ENCODE measurements at regions not wholly inside any gene's neighbourhood (a gene's known extent, or its start where the extent isn't known, plus 50 kb on each side); places are given as distances from the start of the nearest gene placed in this dataset.

- no peaks in the 10 kb centered on the region for H3K27me3 Mint-ChIP-seq
- no peaks in the 10 kb centered on the region for H3K9me3 ChIP-seq (ENCODE audit: control insufficient read depth in 2 of 2, low read length in 2 of 2)
- H3K27ac ChIP-seq (ENCODE audit: insufficient read depth, low read length, poor library complexity, severe bottlenecking), result no peak overlapping the region
- no peak overlapping the region for H3K27ac Mint-ChIP-seq
- peaks cover 1 to 11% (median 5%) of the 10 kb centered on the region in 7 donors for H3K9me3 Mint-ChIP-seq
- no peak overlapping the region for H3K4me3 Mint-ChIP-seq
- ATAC-seq (ENCODE audit: low read depth in 2 of 2) (no peak), DNase-seq (no peak)
- no peaks in the 10 kb centered on the region for H3K36me3 Mint-ChIP-seq
- H3K36me3 ChIP-seq (ENCODE audit: control insufficient read depth, insufficient read depth, low read length), result no peaks in the 10 kb centered on the region
- H3K4me3 ChIP-seq (ENCODE audit: low read depth, low read length), result no peak overlapping the region
- no peaks in the 10 kb centered on the region for H3K4me1 ChIP-seq (ENCODE audit: control insufficient read depth, insufficient read depth, low read length, poor library complexity, severe bottlenecking)
- peaks cover 1% of the 10 kb centered on the region for H3K27me3 ChIP-seq (ENCODE audit: control insufficient read depth, insufficient read depth, low read length)
- no peaks in the 10 kb centered on the region for H3K4me1 Mint-ChIP-seq
Measured at GRCh38 chr7:155913719-155914118, 101.5 kb upstream of the SHH start.

- Histone ChIP-seq H3K9me3 (ENCODE audit: control insufficient read depth in 2 of 2, low read length in 2 of 2) (no peaks in the 10 kb centered on the region), H3K4me3 (ENCODE audit: low read depth, low read length) (no peak overlapping the region), H3K27ac (ENCODE audit: insufficient read depth, low read length, poor library complexity, severe bottlenecking) (no peak overlapping the region), H3K4me1 (ENCODE audit: control insufficient read depth, insufficient read depth, low read length, poor library complexity, severe bottlenecking) (no peaks in the 10 kb centered on the region), H3K36me3 (ENCODE audit: control insufficient read depth, insufficient read depth, low read length) (no peaks in the 10 kb centered on the region), H3K27me3 (ENCODE audit: control insufficient read depth, insufficient read depth, low read length) (peaks cover 1% of the 10 kb centered on the region)
- H3K4me1 Mint-ChIP-seq, result no peaks in the 10 kb centered on the region
- DNase-seq (no peak), ATAC-seq (ENCODE audit: low read depth in 2 of 2) (no peak)
- no peak overlapping the region for H3K27ac Mint-ChIP-seq
- H3K36me3 Mint-ChIP-seq, result no peaks in the 10 kb centered on the region
- H3K9me3 Mint-ChIP-seq, result peaks cover 0 to 11% (median 4%) of the 10 kb centered on the region in 7 donors
- no peak overlapping the region for H3K4me3 Mint-ChIP-seq
- no peaks in the 10 kb centered on the region for H3K27me3 Mint-ChIP-seq
Measured at GRCh38 chr7:155913291-155913690, 101.0 kb upstream of the SHH start.

DNA sequence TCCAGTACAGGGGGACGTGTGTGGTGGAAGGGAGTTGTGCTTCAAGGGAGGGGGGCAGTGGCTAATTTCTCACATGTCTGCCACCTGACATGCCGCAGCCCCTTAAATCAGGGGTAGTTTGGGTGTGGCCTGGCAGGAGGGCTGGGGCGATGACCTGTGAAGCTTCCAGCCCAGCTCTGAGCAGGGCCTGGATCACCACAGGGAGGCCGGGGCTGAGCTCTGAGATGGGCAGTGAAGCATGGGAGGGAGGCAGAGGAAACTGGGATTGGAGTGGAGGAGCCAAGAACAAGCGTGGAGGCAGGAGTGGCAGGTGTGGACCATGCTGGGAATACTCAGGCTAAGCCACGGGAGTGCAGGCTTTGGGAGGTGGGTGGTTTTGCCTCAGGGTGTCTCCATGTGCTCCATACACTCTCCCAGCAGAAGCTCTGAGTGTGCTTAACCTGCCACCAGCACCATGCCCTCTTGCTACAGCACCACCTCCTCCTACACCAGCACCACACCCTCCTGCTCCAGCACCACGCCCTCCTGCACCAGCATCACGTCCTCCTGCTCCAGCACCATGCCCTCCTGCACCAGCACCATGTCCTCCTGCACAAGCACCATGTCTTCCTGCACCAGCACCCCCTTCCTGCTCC is 99.3 kb upstream of the SHH start:
- H3K36me3 Mint-ChIP-seq, result no peaks in the 10 kb centered on the region
- no peaks in the 10 kb centered on the region for H3K9me3 ChIP-seq (ENCODE audit: control insufficient read depth in 2 of 2, low read length in 2 of 2)
- H3K27me3 Mint-ChIP-seq, result no peaks in the 10 kb centered on the region
- ATAC-seq (ENCODE audit: low read depth in 2 of 2), result no peak
- H3K4me1 Mint-ChIP-seq, result no peaks in the 10 kb centered on the region
- H3K9me3 Mint-ChIP-seq, result peaks cover 0 to 11% (median 5%) of the 10 kb centered on the region in 7 donors
- H3K27ac ChIP-seq (ENCODE audit: insufficient read depth, low read length, poor library complexity, severe bottlenecking), result no peak overlapping the region
- no peaks in the 10 kb centered on the region for H3K36me3 ChIP-seq (ENCODE audit: control insufficient read depth, insufficient read depth, low read length)
- H3K4me1 ChIP-seq (ENCODE audit: control insufficient read depth, insufficient read depth, low read length, poor library complexity, severe bottlenecking), result no peaks in the 10 kb centered on the region
- no peak overlapping the region for H3K4me3 ChIP-seq (ENCODE audit: low read depth, low read length)
- no peak overlapping the region for H3K4me3 Mint-ChIP-seq
- DNase-seq, result no peak
- peaks cover 1% of the 10 kb centered on the region for H3K27me3 ChIP-seq (ENCODE audit: control insufficient read depth, insufficient read depth, low read length)
- H3K27ac Mint-ChIP-seq, result no peak overlapping the region

- ATAC-seq (ENCODE audit: low read depth in 2 of 2) (no peak), DNase-seq (no peak)
- H3K27ac Mint-ChIP-seq, result no peak overlapping the region
- Histone ChIP-seq H3K27ac (ENCODE audit: insufficient read depth, low read length, poor library complexity, severe bottlenecking) (no peak overlapping the region), H3K4me1 (ENCODE audit: control insufficient read depth, insufficient read depth, low read length, poor library complexity, severe bottlenecking) (no peaks in the 10 kb centered on the region), H3K9me3 (ENCODE audit: control insufficient read depth in 2 of 2, low read length in 2 of 2) (no peaks in the 10 kb centered on the region), H3K36me3 (ENCODE audit: control insufficient read depth, insufficient read depth, low read length) (no peaks in the 10 kb centered on the region), H3K4me3 (ENCODE audit: low read depth, low read length) (no peak overlapping the region), H3K27me3 (ENCODE audit: control insufficient read depth, insufficient read depth, low read length) (peaks cover 1% of the 10 kb centered on the region)
- H3K27me3 Mint-ChIP-seq, result peaks cover 4% of the 10 kb centered on the region
- peak overlapping the region in 1 of 4 donors; percentile 74 for H3K4me3 Mint-ChIP-seq
- no peaks in the 10 kb centered on the region for H3K36me3 Mint-ChIP-seq
- H3K9me3 Mint-ChIP-seq, result peaks cover 0 to 11% (median 5%) of the 10 kb centered on the region in 7 donors
- H3K4me1 Mint-ChIP-seq, result no peaks in the 10 kb centered on the region
Measured at GRCh38 chr7:155908385-155908784, 96.1 kb upstream of the SHH start.

- H3K9me3 ChIP-seq (ENCODE audit: control insufficient read depth in 2 of 2, low read length in 2 of 2), result no peaks in the 10 kb centered on the region
- no peaks in the 10 kb centered on the region for H3K4me1 ChIP-seq (ENCODE audit: control insufficient read depth, insufficient read depth, low read length, poor library complexity, severe bottlenecking)
- no peak overlapping the region for H3K4me3 ChIP-seq (ENCODE audit: low read depth, low read length)
- no peak overlapping the region for H3K4me3 Mint-ChIP-seq
- H3K36me3 Mint-ChIP-seq, result no peaks in the 10 kb centered on the region
- H3K36me3 ChIP-seq (ENCODE audit: control insufficient read depth, insufficient read depth, low read length), result no peaks in the 10 kb centered on the region
- H3K27me3 Mint-ChIP-seq, result peaks cover 4% of the 10 kb centered on the region
- H3K4me1 Mint-ChIP-seq, result no peaks in the 10 kb centered on the region
- H3K27ac ChIP-seq (ENCODE audit: insufficient read depth, low read length, poor library complexity, severe bottlenecking), result no peak overlapping the region
- DNase-seq (no peak), ATAC-seq (ENCODE audit: low read depth in 2 of 2) (no peak)
- peaks cover 1% of the 10 kb centered on the region for H3K27me3 ChIP-seq (ENCODE audit: control insufficient read depth, insufficient read depth, low read length)
- peaks cover 0 to 9% (median 5%) of the 10 kb centered on the region in 7 donors for H3K9me3 Mint-ChIP-seq
- no peak overlapping the region for H3K27ac Mint-ChIP-seq
Measured at GRCh38 chr7:155907450-155908200, 95.4 kb upstream of the SHH start.

DNA sequence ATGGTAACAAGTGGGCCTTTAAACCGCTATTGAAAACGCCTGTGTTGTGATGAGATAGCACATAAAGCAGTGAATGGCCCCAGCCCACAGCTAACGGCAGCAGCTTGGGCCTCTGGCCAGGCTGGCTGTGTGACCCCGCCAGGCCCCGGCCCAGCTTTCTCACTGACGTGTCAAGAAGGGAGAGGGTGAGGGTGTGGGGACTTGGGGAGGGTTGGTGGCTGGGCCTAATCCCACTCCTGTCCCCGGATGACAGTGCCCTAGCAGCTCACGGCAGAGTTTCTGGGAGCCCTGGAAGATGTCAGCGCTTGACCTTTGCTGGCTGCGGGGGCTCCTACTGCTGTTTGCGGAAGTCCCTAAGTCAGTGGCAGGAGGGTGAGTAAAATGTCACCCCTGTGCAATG is 88.9 kb upstream of the SHH start:
- Histone ChIP-seq H3K4me3 (ENCODE audit: low read depth, low read length) (no peak overlapping the region), H3K36me3 (ENCODE audit: control insufficient read depth, insufficient read depth, low read length) (no peaks in the 10 kb centered on the region), H3K9me3 (ENCODE audit: control insufficient read depth in 2 of 2, low read length in 2 of 2) (no peaks in the 10 kb centered on the region), H3K4me1 (ENCODE audit: control insufficient read depth, insufficient read depth, low read length, poor library complexity, severe bottlenecking) (no peaks in the 10 kb centered on the region), H3K27ac (ENCODE audit: insufficient read depth, low read length, poor library complexity, severe bottlenecking) (no peak overlapping the region), H3K27me3 (ENCODE audit: control insufficient read depth, insufficient read depth, low read length) (no peaks in the 10 kb centered on the region)
- H3K36me3 Mint-ChIP-seq, result no peaks in the 10 kb centered on the region
- no peak overlapping the region for H3K27ac Mint-ChIP-seq
- H3K4me1 Mint-ChIP-seq, result no peaks in the 10 kb centered on the region
- H3K9me3 Mint-ChIP-seq, result peaks cover 0 to 5% (median 0%) of the 10 kb centered on the region in 7 donors
- DNase-seq (no peak), ATAC-seq (ENCODE audit: low read depth in 2 of 2) (no peak)
- H3K27me3 Mint-ChIP-seq, result peaks cover 4% of the 10 kb centered on the region
- no peak overlapping the region for H3K4me3 Mint-ChIP-seq

DNA sequence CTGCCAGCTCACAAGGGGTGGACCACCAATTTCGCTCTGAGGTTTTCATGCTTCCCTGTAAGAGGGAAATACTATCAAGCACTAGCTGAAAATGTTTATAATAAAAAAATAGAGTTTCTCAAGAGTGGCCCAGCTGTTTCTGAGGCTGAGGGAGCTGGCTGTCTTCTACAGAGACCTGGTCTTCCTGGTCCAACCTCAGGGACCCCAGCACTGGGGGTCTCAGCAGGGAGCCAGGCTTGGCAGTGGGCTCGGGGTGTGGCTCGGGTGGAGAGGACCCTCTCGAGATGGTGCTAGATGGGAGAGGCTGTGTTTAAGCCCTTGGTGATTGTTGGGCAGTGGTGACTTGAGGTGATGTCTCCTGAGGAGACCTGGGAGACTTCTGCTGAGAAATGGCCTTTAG is 87.3 kb upstream of the SHH start:
- H3K27ac Mint-ChIP-seq, result no peak overlapping the region
- no peak overlapping the region for H3K4me3 Mint-ChIP-seq
- ATAC-seq (ENCODE audit: low read depth in 2 of 2), result no peak
- H3K36me3 Mint-ChIP-seq, result no peaks in the 10 kb centered on the region
- no peak for DNase-seq
- no peaks in the 10 kb centered on the region for H3K9me3 ChIP-seq (ENCODE audit: control insufficient read depth in 2 of 2, low read length in 2 of 2)
- no peak overlapping the region for H3K27ac ChIP-seq (ENCODE audit: insufficient read depth, low read length, poor library complexity, severe bottlenecking)
- H3K27me3 ChIP-seq (ENCODE audit: control insufficient read depth, insufficient read depth, low read length), result no peaks in the 10 kb centered on the region
- no peak overlapping the region for H3K4me3 ChIP-seq (ENCODE audit: low read depth, low read length)
- H3K27me3 Mint-ChIP-seq, result no peaks in the 10 kb centered on the region
- no peaks in the 10 kb centered on the region for H3K4me1 Mint-ChIP-seq
- H3K4me1 ChIP-seq (ENCODE audit: control insufficient read depth, insufficient read depth, low read length, poor library complexity, severe bottlenecking), result no peaks in the 10 kb centered on the region
- H3K9me3 Mint-ChIP-seq, result peaks cover 0 to 5% (median 0%) of the 10 kb centered on the region in 7 donors
- no peaks in the 10 kb centered on the region for H3K36me3 ChIP-seq (ENCODE audit: control insufficient read depth, insufficient read depth, low read length)
